ENCODE measurements at regions not wholly inside any gene's neighbourhood (a gene's known extent, or its start where the extent isn't known, plus 50 kb on each side); places are given as distances from the start of the nearest gene placed in this dataset.

GRCh38 chr9:28001096-28001495 lies 427.8 kb upstream of the C9orf72 start:
- TF ChIP-seq, protein P1, sequence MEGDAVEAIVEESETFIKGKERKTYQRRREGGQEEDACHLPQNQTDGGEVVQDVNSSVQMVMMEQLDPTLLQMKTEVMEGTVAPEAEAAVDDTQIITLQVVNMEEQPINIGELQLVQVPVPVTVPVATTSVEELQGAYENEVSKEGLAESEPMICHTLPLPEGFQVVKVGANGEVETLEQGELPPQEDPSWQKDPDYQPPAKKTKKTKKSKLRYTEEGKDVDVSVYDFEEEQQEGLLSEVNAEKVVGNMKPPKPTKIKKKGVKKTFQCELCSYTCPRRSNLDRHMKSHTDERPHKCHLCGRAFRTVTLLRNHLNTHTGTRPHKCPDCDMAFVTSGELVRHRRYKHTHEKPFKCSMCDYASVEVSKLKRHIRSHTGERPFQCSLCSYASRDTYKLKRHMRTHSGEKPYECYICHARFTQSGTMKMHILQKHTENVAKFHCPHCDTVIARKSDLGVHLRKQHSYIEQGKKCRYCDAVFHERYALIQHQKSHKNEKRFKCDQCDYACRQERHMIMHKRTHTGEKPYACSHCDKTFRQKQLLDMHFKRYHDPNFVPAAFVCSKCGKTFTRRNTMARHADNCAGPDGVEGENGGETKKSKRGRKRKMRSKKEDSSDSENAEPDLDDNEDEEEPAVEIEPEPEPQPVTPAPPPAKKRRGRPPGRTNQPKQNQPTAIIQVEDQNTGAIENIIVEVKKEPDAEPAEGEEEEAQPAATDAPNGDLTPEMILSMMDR (conservative IDR thresholded peaks at IDR 0.05 in 1 of 2, IDR thresholded peaks at IDR 0.05 in 1 of 2; ENCODE audit: extremely low read depth in 1 of 2, insufficient read depth in 1 of 2, low read depth in 1 of 2, low read length in 2 of 2), result no peak
- no peak for TF ChIP-seq EZH2 (IDR thresholded peaks at IDR 0.05; ENCODE audit: borderline replicate concordance, low read length)

Measured in mammary epithelial cell (primary cell).